Endothelial cell of umbilical vein (primary cell): ENCODE measurements at regions not wholly inside any gene's neighbourhood (a gene's known extent, or its start where the extent isn't known, plus 50 kb on each side); places are given as distances from the start of the nearest gene placed in this dataset.

Experiments
- BruUV-seq: library from RNA; stranded (reverse); fragments of 400-500 nt; replicated peaks from 2 replicates; lab custom pipeline; 2021; lab: Mats Ljungman, UMichigan
- CTCF ChIA-PET: fragments of 300-600, 350-600 bp; sonication (Branson Sonifier 250); formaldehyde crosslinking; loops from one replicate; lab custom pipeline; 2021; ENCODE audit warnings: antibody characterized with exemption, inconsistent platforms; lab: Charles Lee
- POLR2A ChIA-PET: fragments of 300-600, 350-600 bp; sonication (Branson Sonifier 250); formaldehyde crosslinking; loops from one replicate; lab custom pipeline; 2021; ENCODE audit warnings: antibody characterized with exemption, inconsistent platforms; lab: Charles Lee
- DNase-seq: peaks from one replicate; pipeline ENCODE4 v3.0.0-alpha.2; 2011; ENCODE audit warnings: low read depth, low spot score
- FAIRE-seq: peaks from 2 replicates; lab custom pipeline; 2011; peaks lifted over from hg19 to GRCh38; lab: Jason Lieb, UNC
- H2AFZ ChIP-seq: 2 replicates; pipeline ENCODE4 v1.6.0; 2012; ENCODE audit warnings: low read depth, low read length, control low read depth, inconsistent platforms
- H3K27ac ChIP-seq: 2 replicates; pipeline ENCODE4 v1.5.1; 2011; ENCODE audit warnings: low read depth, mild to moderate bottlenecking, control low read depth, low read length, moderate library complexity; ENCODE audit not compliant: insufficient read depth
- H3K27me3 ChIP-seq, 2 experiments: 2 replicates each; pipeline versions ENCODE4 v1.6.0 to v1.6.1; 2011; ENCODE audit warnings: low read length in 2 of 2, mixed read lengths in 1 of 2; ENCODE audit not compliant: control insufficient read depth in 2 of 2, insufficient read depth in 2 of 2
- H3K36me3 ChIP-seq, 2 experiments: 2 replicates in 1 of 2; 3 replicates in 1 of 2; pipeline ENCODE4 v1.5.1; 2011; ENCODE audit warnings: low read length in 2 of 2, mild to moderate bottlenecking in 1 of 2, moderate library complexity in 1 of 2; ENCODE audit not compliant: control insufficient read depth in 2 of 2, insufficient read depth in 2 of 2; ENCODE audit errors: extremely low read depth in 1 of 2
- H3K4me1 ChIP-seq: 3 replicates; pipeline ENCODE4 v1.5.1; 2011; ENCODE audit warnings: mild to moderate bottlenecking, low read length; ENCODE audit not compliant: control insufficient read depth, insufficient read depth; ENCODE audit errors: extremely low read depth
- H3K4me2 ChIP-seq: 2 replicates; pipeline ENCODE4 v1.6.1; 2011; ENCODE audit warnings: low read length, control low read depth, mixed read lengths; ENCODE audit not compliant: insufficient read depth
- H3K4me3 ChIP-seq, 3 experiments: fragments of 200-600 bp in 1 of 3; sonication (generic), shearing (Covaris generic) in 1 of 3; replicated peaks in 1 of 3; 2 replicates each; pipeline ENCODE4 v1.5.1; 2011 to 2016; ENCODE audit warnings: control low read depth in 3 of 3, low read length in 3 of 3, mild to moderate bottlenecking in 2 of 3, inconsistent platforms in 1 of 3, low read depth in 1 of 3, moderate library complexity in 1 of 3; ENCODE audit not compliant: insufficient read depth in 1 of 3
- H3K79me2 ChIP-seq: 2 replicates; pipeline ENCODE4 v1.6.0; 2012; ENCODE audit warnings: low read length, inconsistent platforms; ENCODE audit not compliant: control insufficient read depth, insufficient read depth
- H3K9ac ChIP-seq: replicated peaks from 2 replicates; pipeline ENCODE3; 2011; ENCODE audit warnings: low read length, control low read depth; ENCODE audit not compliant: insufficient read depth; ENCODE audit errors: extremely low read depth
- H3K9me1 ChIP-seq: replicated peaks from 3 replicates; pipeline ENCODE4 v1.6.0; 2011; ENCODE audit warnings: mild to moderate bottlenecking, low read length; ENCODE audit not compliant: control insufficient read depth, insufficient read depth; ENCODE audit errors: extremely low read depth
- H3K9me3 ChIP-seq: replicated peaks from 2 replicates; pipeline ENCODE4 v1.5.1; 2012; ENCODE audit warnings: low read length, inconsistent platforms; ENCODE audit not compliant: control insufficient read depth, insufficient read depth
- H4K20me1 ChIP-seq: replicated peaks from 2 replicates; pipeline ENCODE3; 2011; ENCODE audit warnings: mild to moderate bottlenecking, low read length; ENCODE audit not compliant: control insufficient read depth, insufficient read depth; ENCODE audit errors: extremely low read depth
- CTCF ChIP-seq, 2 donors: IDR thresholded peaks; 1 replicate in 1 of 2; 2 replicates in 1 of 2; pipeline ENCODE4 v1.5.1; 2011; ENCODE audit warnings: low read length in 2 of 2, mild to moderate bottlenecking in 2 of 2, moderate library complexity in 2 of 2, control low read depth in 1 of 2, inconsistent platforms in 1 of 2, low read depth in 1 of 2; ENCODE audit not compliant: insufficient read depth in 1 of 2; ENCODE audit errors: extremely low read depth in 1 of 2
- EZH2 ChIP-seq: IDR thresholded peaks from 2 replicates; pipeline ENCODE4 v1.6.1; 2012; ENCODE audit warnings: borderline replicate concordance, low read depth, mild to moderate bottlenecking, moderate library complexity, low read length, inconsistent platforms; ENCODE audit not compliant: severe bottlenecking
- FOS ChIP-seq: IDR thresholded peaks from 2 replicates; pipeline ENCODE4 v1.6.1; 2011; ENCODE audit warnings: mild to moderate bottlenecking, low read length, moderate library complexity, borderline replicate concordance; ENCODE audit not compliant: insufficient read depth
- GATA2 ChIP-seq: IDR thresholded peaks from 2 replicates; pipeline ENCODE4 v1.7.0; 2011; ENCODE audit warnings: low read depth, mild to moderate bottlenecking, moderate library complexity, mixed read lengths, low read length; ENCODE audit not compliant: insufficient read length, insufficient read depth
- JUN ChIP-seq: IDR thresholded peaks from 2 replicates; pipeline ENCODE4 v1.6.1; 2011; ENCODE audit warnings: borderline replicate concordance, low read depth; ENCODE audit not compliant: insufficient read length, insufficient read depth
- MAX ChIP-seq: IDR thresholded peaks from 2 replicates; pipeline ENCODE4 v1.6.1; 2011; ENCODE audit not compliant: insufficient read depth, insufficient read length
- MYC ChIP-seq: IDR thresholded peaks from one replicate; pipeline ENCODE4 v1.6.1; 2011; ENCODE audit warnings: mild to moderate bottlenecking, low read depth, low read length
- POLR2A ChIP-seq: IDR thresholded peaks from 2 replicates; pipeline ENCODE4 v1.6.1; 2012; ENCODE audit warnings: low read depth, mild to moderate bottlenecking, control low read depth, low read length
- POLR2AphosphoS5 ChIP-seq: IDR thresholded peaks from 2 replicates; pipeline ENCODE4 v1.6.1; 2012; ENCODE audit warnings: low read depth, mild to moderate bottlenecking, control low read depth, low read length, moderate library complexity; ENCODE audit not compliant: insufficient read depth
- dilution Hi-C: fragments of 300-500 bp; cut with MboI; formaldehyde crosslinking; loops from one replicate; pipeline ENCODE4 v1.15.0; 2019; ENCODE audit warnings: low sequenced_read_pairs; ENCODE audit not compliant: extremely low pct_ligation_motif_present
- intact Hi-C: fragments of 100-400 bp; cut with micrococcal nuclease; formaldehyde crosslinking; loops from one replicate; pipeline ENCODE4 v1.10.0; 2022

- Histone ChIP-seq H4K20me1 (no peaks in the 10 kb centered on the region), H2AFZ (no peak overlapping the region), H3K36me3 (no peaks in the 10 kb centered on the region), H3K27me3 (no peaks in the 10 kb centered on the region), H3K27ac (no peak overlapping the region), H3K9me3 (no peaks in the 10 kb centered on the region), H3K4me2 (no peak overlapping the region), H3K9me1 (no peaks in the 10 kb centered on the region), H3K4me3 (no peak overlapping the region), H3K4me1 (no peaks in the 10 kb centered on the region), H3K9ac (no peak overlapping the region), H3K79me2 (no peaks in the 10 kb centered on the region)
- FAIRE-seq (no peak), DNase-seq (no peak)
- dilution Hi-C loops (no loop called here), intact Hi-C loops (no loop called here)
- no peak for TF ChIP-seq MAX
- TF ChIP-seq EZH2, result no peak
- TF ChIP-seq POLR2AphosphoS5, result no peak
- TF ChIP-seq GATA2, result no peak
- TF ChIP-seq FOS, result no peak
- no peak for TF ChIP-seq POLR2A
- no peak for TF ChIP-seq JUN
- TF ChIP-seq CTCF (IDR thresholded peaks at IDR 0.05; ENCODE audit: extremely low read depth in 1 of 2, insufficient read depth in 1 of 2, low read depth in 1 of 2, low read length in 2 of 2), result no peak
- TF ChIP-seq MYC, result no peak
- ChIA-PET CTCF (no interaction called here), POLR2A (no interaction called here)
- no TSS peak for BruUV-seq
Measured at GRCh38 chr3:95265129-95265528, 1202.3 kb downstream of the NSUN3 start.
